NOMO-1 (cell line): ENCODE measurements at regions not wholly inside any gene's neighbourhood (a gene's known extent, or its start where the extent isn't known, plus 50 kb on each side); places are given as distances from the start of the nearest gene placed in this dataset.
"Not testable (repeated sequence)": the region's sequence is repeated elsewhere in the genome, so short reads cannot be mapped to it uniquely, and the experiment has no call there.

ENCODE experiments used
- DNase-seq, 2 experiments: peaks; one replicate each; lab custom pipeline; 2025; ENCODE audit not compliant: unreplicated experiment in 2 of 2; lab: John Stamatoyannopoulos, UW

GRCh38 chr13:112220296-112220875 lies 153.4 kb downstream of the SOX1 start:
- DNase-seq = no peak

GRCh38 chr13:112220925-112221324 lies 154.0 kb downstream of the SOX1 start:
- DNase-seq = no peak

DNA sequence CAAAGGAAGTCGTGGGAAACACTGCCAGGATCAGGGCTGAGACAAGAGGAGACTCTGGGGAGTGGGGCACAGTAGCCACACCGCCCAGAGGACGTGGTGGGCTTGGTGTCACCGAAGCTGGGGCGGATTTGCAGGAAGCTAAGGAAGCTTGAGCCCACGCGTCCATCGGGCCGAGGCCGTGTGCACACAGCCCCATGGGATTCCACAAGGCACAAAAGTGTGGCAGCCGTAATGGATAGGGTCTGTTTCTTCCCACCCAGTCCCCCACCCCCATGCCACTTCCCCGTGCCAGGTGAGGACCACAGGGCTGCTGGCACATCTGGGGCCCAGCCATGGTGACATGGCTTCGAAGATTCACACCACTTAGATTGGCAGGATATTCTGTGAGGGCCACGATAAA lies 153.2 kb upstream of the SPACA7 start:
- DNase-seq = no peak

DNA sequence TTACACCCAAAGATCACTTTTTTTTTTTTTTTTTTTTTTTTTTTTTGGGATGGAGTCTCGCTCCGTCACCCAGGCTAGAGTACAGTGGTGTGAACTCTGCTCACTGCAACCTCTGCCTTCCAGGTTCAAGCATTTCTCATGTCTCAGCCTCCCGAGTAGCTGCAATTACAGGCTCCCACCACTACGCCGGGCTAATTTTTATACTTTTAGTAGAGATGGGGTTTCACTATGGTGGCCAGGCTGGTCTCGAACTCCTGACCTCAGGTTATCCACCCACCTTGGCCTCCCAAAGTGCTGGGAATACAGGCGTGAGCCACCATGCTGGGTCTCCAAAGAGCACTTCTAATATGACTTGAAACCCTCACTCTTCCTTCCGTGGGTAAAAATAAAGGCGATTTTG lies 152.2 kb upstream of the SPACA7 start:
- DNase-seq = not testable (repeated sequence)

DNA sequence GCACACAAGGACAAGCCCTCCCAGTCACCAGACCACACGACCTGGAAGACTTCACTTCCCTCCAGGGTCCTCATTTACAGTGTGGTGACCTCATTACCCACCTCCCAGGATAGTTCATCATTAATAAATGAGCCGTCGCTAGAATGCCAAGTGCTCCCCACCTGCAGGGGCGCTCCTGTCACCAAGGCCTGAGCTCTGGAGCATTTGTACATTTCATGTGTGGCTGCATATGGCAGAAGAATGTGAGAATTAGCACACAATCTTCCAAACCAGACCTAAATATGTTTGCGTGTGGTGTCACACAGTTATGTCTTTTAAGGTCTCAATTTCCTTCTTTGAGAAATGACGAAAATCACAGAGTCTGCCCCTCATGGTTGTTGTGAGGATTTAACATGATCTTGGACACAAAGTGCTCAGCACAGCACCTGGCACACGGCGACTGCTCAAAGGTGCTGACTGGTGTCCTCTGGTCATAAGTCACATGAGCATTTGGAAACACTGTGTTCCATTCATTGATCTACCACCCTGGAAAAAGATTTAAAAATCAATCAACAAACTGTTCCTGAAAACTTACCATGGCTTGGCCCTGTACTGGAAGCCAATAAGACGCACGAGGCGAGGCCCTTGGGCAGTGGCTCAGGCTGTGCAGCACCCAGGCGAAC lies 150.6 kb upstream of the SPACA7 start:
- no peak for DNase-seq

DNA sequence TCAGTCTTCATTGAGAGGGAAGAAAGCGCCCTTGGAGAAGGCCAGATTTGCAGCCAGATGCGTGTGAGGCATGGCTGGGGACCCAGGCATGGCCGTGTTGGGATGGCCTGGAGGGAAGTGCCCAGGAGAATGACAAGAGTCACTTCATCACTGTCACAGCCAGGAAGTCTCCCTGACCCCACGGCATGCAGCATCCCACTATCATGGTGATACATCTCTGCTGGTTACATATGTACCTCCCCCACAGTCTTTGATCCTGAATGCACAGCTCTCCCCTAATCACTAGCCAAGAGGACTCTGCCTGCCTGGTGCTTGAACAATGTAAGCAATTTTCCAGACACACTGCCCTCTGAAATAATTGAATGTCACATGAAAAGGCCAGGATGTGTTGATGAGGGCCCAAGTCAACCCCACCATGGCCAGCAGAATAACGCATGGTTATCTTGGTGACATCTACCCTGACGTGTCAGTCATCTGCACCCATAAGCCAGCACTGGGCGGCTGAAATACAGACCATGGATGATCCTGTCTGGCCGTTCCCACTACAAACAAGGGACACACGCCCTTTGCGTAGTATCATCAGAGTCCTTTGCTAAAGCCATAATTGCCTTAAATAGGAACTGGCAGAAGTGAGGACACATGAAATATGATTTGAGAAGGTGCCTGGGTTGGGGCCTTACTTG lies 149.7 kb upstream of the SPACA7 start:
- DNase-seq = no peak

DNA sequence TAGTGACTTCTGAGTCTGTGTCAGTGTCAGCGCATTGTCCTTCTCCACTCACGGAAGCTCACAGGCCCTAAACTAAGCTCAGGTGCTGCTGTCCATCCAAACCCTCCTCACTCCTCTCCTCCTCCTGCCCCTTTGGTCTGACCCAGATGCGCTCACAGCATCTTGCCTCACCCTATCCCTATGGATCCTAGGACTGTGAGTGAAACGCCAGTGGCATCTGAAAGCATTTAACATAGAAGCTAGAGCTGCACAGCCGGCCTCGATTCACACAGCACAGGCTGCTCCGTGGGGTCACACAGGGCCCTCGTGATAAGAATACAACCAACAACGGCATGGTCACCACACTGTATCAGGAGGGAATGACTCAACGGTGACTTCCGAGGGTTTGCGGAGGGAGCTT lies 149.1 kb upstream of the SPACA7 start:
- no peak for DNase-seq

GRCh38 chr13:112229445-112229844 lies 146.7 kb upstream of the SPACA7 start:
- DNase-seq = no peak

DNA sequence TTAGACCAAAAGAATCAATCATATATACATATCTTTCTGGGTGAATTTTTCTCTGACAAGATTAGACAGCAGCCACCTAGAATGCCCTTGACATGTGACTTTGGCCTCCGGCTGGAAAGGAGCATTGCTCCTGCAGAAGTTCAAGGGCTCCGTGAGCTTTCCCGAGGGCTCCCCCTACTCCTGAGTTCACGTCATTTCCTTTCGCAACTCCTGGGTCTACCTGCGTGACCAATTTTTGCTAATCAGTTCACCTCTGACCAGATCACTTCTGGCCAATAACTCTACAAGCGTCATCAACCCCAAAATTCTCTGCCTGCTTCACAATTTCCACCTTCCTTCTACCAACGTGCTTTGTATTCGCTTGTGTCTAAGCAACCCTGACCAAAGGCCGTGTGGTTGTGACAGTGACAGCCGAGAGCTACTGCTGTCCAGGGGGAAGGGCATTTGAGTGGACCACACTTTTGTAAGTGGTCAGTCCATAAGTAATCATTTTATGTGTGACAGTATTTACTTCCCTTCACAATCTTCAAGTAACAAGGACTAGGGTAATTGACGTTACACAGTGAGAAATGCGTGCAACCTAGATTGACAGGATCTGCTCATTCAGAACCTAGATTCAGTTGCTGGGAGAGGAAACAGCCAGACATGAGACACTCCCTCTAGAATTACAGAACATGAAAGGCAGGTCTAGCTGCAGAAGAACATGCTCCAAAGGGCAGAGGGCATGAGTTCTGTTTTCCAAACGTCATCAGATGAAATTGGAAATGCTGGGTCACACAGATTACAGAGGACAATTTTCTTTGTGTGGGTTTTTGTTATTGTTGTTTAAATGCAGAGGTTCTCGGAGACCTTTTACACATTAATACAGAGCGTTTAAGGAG lies 145.9 kb upstream of the SPACA7 start:
- no peak for DNase-seq

GRCh38 chr13:112231451-112232083 lies 144.6 kb upstream of the SPACA7 start:
- no peak for DNase-seq

DNA sequence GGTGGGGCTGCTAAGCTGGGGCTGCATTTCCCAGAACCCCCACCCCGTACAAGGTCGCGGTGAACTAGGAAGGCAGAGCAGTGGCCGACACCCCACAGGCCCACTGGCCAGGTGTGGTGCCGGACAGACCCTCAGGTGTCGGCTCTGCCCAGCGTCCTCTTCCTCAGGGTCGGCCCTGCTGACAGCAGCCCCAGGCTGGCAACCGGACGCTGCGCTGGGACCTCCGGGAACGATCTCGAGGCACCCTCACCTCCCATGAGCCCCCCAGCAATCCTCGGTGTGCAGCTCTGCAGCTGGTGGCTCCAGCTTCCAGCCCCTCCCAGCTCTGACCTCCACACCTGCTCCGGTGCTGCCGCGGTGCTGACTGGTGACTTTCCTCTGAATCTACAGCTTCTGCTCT lies 142.9 kb upstream of the SPACA7 start:
- DNase-seq = no peak

GRCh38 chr13:112233716-112234115 lies 142.4 kb upstream of the SPACA7 start:
- no peak for DNase-seq

DNA sequence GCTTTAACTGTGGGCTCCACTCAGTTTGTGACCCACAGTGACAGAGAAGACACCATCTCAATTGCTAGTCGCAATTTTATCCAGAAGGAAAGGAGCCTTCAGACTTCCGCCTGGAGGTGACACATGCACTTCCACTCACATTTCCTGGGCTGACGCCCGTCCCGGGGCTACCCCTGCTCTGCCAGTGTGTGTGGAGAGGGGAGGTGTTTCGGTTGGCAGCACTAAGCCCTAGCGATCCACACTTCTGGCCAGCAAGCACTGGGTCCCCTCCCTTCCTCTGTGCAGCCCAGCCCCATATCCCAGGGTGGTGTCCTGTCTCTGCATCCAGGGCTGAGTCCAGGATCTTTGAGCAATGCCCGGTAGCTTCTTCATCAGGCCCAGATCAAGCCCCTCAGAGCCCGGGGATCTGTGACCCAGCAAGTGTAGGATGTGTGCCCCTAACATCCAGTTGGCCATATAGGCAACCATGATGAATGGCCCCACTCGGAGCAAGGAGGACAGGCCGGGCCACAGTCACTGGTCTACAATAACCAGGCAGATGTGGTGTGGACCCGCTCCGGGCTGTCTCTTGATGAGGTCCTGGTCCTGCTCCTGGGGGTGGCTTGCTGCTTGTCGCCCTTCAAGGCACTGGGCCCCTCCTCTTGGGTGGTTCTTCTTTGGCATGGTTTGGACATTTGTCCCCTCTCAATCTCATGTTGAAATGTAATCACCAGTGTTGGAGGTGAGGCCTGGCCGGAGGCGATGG lies 141.9 kb upstream of the SPACA7 start:
- no peak for DNase-seq

DNA sequence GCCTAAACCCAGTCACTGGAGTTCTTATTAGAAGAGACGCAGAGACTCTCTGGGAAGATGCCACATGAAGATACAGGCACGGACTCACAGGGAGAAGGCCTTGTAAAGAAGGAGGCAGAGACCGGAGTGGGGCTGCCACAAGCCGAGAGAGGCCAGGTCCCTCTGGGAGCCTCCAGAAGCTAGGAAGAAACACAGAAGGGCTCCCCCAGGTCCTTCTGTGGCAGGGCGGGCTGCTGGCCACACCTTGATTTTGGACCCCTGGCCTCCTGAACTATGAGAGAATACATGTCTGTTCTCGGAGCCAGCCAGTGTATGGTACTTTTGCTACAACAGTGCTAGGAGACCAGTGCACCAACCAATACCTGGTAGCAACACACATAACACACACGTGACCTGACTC lies 140.1 kb upstream of the SPACA7 start:
- DNase-seq = no peak

DNA sequence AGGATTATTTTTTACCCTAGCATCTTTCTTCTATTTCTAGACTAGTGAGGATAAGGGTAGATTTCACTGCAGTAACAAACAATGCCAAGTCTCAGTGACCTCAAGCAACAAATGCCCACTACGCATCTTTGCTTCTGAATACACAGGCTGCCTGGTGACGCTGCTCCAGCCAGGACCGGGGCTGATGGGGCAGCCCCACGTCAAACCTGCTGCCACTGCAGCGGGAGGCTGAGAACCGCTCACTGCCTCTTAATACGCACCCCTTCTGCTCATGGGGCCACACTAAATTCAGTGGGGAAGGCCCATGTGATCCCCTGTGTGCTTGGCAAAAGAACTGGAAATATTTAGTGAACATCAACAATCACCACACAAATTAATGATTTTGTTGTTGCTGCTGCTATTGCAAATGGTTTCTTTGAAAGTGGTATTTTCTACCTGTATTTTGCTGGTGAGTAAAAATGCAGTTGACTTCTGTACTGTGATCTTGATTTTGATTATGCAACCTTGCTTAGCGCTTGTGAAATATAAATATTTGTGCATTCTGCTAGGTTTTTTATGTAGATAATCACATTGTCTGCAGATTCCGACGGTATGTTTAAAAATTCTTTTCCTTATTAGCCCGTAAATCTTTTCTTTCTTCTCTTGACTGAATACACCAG lies 139.5 kb upstream of the SPACA7 start:
- no peak for DNase-seq

DNA sequence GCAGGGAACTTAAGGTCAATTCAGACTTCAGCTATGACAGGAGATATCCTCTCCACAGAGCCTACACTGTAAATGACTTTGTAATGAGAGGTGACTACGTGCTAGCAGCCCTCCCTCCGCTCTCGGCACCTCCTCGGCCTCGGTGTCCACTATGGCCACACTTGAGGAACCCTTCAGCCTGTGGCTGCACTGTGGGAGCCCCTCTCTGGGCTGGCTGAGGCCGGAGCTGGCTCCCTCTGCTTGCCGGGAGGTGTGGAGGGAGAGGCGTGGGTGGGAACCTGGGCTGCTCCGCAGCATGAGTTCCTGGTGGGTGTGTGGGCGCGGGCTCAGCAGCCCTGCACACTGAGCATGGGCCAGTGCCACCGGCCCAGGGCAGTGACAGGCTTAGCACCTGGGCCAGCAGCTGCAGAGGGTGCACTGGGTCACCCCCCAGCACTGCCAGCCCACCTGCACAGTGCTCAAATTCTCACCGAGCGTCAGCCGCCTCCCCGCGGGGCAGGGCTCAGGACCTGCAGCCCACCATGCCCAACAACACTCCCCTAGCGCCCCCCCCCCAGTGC lies 137.6 kb upstream of the SPACA7 start:
- no peak for DNase-seq

- no peak for DNase-seq
These were observed 136.1 kb upstream of the SPACA7 start for GRCh38 chr13:112240076-112240475.

- DNase-seq = no peak
These were observed 134.9 kb upstream of the SPACA7 start for GRCh38 chr13:112241288-112241687.

DNA sequence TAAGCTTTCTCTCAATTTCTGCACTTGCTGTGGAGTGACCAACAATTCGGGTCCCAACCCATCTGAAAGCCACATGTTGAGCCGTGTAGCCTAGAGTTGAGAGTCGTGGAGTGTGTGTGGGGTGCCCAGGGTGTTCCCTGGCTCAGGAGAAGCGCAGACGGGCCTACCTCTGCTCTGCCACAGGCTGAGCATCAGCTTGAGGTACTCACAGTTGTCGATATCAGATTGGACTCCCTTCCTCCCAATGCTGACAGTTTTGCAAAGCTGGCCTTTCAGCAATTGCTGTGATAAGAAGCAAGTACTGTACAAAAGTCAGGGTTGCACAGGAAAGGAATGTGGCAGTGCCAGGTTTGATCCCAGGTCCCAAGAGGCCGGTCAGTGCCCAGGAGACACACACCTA lies 133.4 kb upstream of the SPACA7 start:
- no peak for DNase-seq
